ENCODE measurements at regions not wholly inside any gene's neighbourhood (a gene's known extent, or its start where the extent isn't known, plus 50 kb on each side); places are given as distances from the start of the nearest gene placed in this dataset.

GRCh38 chr14:34086223-34086757, 135.4 kb upstream of the EGLN3 start:
- no peaks in the 10 kb centered on the region for H3K9me3 ChIP-seq (replicated peaks; ENCODE audit: control insufficient read depth, insufficient read depth, low read length)
- CTCF ChIA-PET = interaction anchor here (1.5 to 3.0 kb wide), 2 partner anchors 12 to 237 kb away, joined by 3 to 16 read pairs; no protein-coding TSS in a partner anchor
- H3K4me2 ChIP-seq (ENCODE audit: insufficient read depth, low read length) = no peak overlapping the region
- H4K20me1 ChIP-seq (replicated peaks; ENCODE audit: control insufficient read depth, extremely low read depth, insufficient read depth, low read length) = no peaks in the 10 kb centered on the region
- H3K9ac ChIP-seq (replicated peaks; ENCODE audit: extremely low read depth, insufficient read depth, low read length) = no peak overlapping the region
- H3K36me3 ChIP-seq (ENCODE audit: control insufficient read depth in 2 of 2, extremely low read depth in 1 of 2, insufficient read depth in 2 of 2, low read length in 2 of 2) = no peaks in the 10 kb centered on the region
- no peaks in the 10 kb centered on the region for H3K9me1 ChIP-seq (replicated peaks; ENCODE audit: control insufficient read depth, extremely low read depth, insufficient read depth, low read length)
- peaks cover 0 to 2% of the 10 kb centered on the region in 2 experiments for H3K27me3 ChIP-seq (ENCODE audit: control insufficient read depth in 2 of 2, insufficient read depth in 2 of 2, low read length in 2 of 2)
- peaks cover 4% of the 10 kb centered on the region for H3K4me1 ChIP-seq (ENCODE audit: control insufficient read depth, extremely low read depth, insufficient read depth, low read length)
- dilution Hi-C loops (cut with MboI; ENCODE audit: extremely low pct_ligation_motif_present, low sequenced_read_pairs) (no loop called here), intact Hi-C loops (cut with micrococcal nuclease) (no loop called here)
- POLR2A ChIA-PET = no interaction called here
- no peak overlapping the region for H3K4me3 ChIP-seq (replicated peaks in 1 of 3; ENCODE audit: insufficient read depth in 1 of 3, low read depth in 1 of 3, low read length in 3 of 3)
- no TSS peak for BruUV-seq (replicated peaks)
- no peaks in the 10 kb centered on the region for H3K79me2 ChIP-seq (ENCODE audit: control insufficient read depth, insufficient read depth, low read length)
- FAIRE-seq = no peak
- no peak overlapping the region for H3K27ac ChIP-seq (ENCODE audit: insufficient read depth, low read depth, low read length)
- no peak overlapping the region for H2AFZ ChIP-seq (ENCODE audit: low read depth, low read length)
- TF ChIP-seq POLR2A (IDR thresholded peaks at IDR 0.05; ENCODE audit: low read depth, low read length) = no peak
- TF ChIP-seq FOS (IDR thresholded peaks at IDR 0.05; ENCODE audit: borderline replicate concordance, insufficient read depth, low read length) = no peak
- TF ChIP-seq CTCF (IDR thresholded peaks at IDR 0.05; ENCODE audit: extremely low read depth in 1 of 2, insufficient read depth in 1 of 2, low read depth in 1 of 2, low read length in 2 of 2) = no peak
- no peak for TF ChIP-seq EZH2 (IDR thresholded peaks at IDR 0.05; ENCODE audit: borderline replicate concordance, low read depth, low read length, severe bottlenecking)
- no peak for TF ChIP-seq POLR2AphosphoS5 (IDR thresholded peaks at IDR 0.05; ENCODE audit: insufficient read depth, low read depth, low read length)
- no peak for TF ChIP-seq GATA2 (IDR thresholded peaks at IDR 0.05; ENCODE audit: insufficient read depth, insufficient read length, low read depth, low read length)
- TF ChIP-seq JUN (IDR thresholded peaks at IDR 0.05; ENCODE audit: borderline replicate concordance, insufficient read depth, insufficient read length, low read depth) = no peak
- DNase-seq (ENCODE audit: low read depth, low spot score) = no peak

Data from endothelial cell of umbilical vein (primary cell).